Endothelial cell of umbilical vein (primary cell): ENCODE measurements at regions not wholly inside any gene's neighbourhood (a gene's known extent, or its start where the extent isn't known, plus 50 kb on each side); places are given as distances from the start of the nearest gene placed in this dataset.
A peak's percentile ranks its signal among the peaks of the same experiment; 100 is the strongest.

Source experiments
- BruUV-seq: library from RNA; stranded (reverse); fragments of 400-500 nt; replicated peaks from 2 replicates; lab custom pipeline; 2021; lab: Mats Ljungman, UMichigan
- CTCF ChIA-PET: fragments of 300-600, 350-600 bp; sonication (Branson Sonifier 250); formaldehyde crosslinking; loops from one replicate; lab custom pipeline; 2021; ENCODE audit warnings: antibody characterized with exemption, inconsistent platforms; lab: Charles Lee
- POLR2A ChIA-PET: fragments of 300-600, 350-600 bp; sonication (Branson Sonifier 250); formaldehyde crosslinking; loops from one replicate; lab custom pipeline; 2021; ENCODE audit warnings: antibody characterized with exemption, inconsistent platforms; lab: Charles Lee
- DNase-seq: peaks from one replicate; pipeline ENCODE4 v3.0.0-alpha.2; 2011; ENCODE audit warnings: low read depth, low spot score
- FAIRE-seq: peaks from 2 replicates; lab custom pipeline; 2011; peaks lifted over from hg19 to GRCh38; lab: Jason Lieb, UNC
- H2AFZ ChIP-seq: 2 replicates; pipeline ENCODE4 v1.6.0; 2012; ENCODE audit warnings: low read depth, low read length, control low read depth, inconsistent platforms
- H3K27ac ChIP-seq: 2 replicates; pipeline ENCODE4 v1.5.1; 2011; ENCODE audit warnings: low read depth, mild to moderate bottlenecking, control low read depth, low read length, moderate library complexity; ENCODE audit not compliant: insufficient read depth
- H3K27me3 ChIP-seq, 2 experiments: 2 replicates each; pipeline versions ENCODE4 v1.6.0 to v1.6.1; 2011; ENCODE audit warnings: low read length in 2 of 2, mixed read lengths in 1 of 2; ENCODE audit not compliant: control insufficient read depth in 2 of 2, insufficient read depth in 2 of 2
- H3K36me3 ChIP-seq, 2 experiments: 2 replicates in 1 of 2; 3 replicates in 1 of 2; pipeline ENCODE4 v1.5.1; 2011; ENCODE audit warnings: low read length in 2 of 2, mild to moderate bottlenecking in 1 of 2, moderate library complexity in 1 of 2; ENCODE audit not compliant: control insufficient read depth in 2 of 2, insufficient read depth in 2 of 2; ENCODE audit errors: extremely low read depth in 1 of 2
- H3K4me1 ChIP-seq: 3 replicates; pipeline ENCODE4 v1.5.1; 2011; ENCODE audit warnings: mild to moderate bottlenecking, low read length; ENCODE audit not compliant: control insufficient read depth, insufficient read depth; ENCODE audit errors: extremely low read depth
- H3K4me2 ChIP-seq: 2 replicates; pipeline ENCODE4 v1.6.1; 2011; ENCODE audit warnings: low read length, control low read depth, mixed read lengths; ENCODE audit not compliant: insufficient read depth
- H3K4me3 ChIP-seq, 3 experiments: fragments of 200-600 bp in 1 of 3; sonication (generic), shearing (Covaris generic) in 1 of 3; replicated peaks in 1 of 3; 2 replicates each; pipeline ENCODE4 v1.5.1; 2011 to 2016; ENCODE audit warnings: control low read depth in 3 of 3, low read length in 3 of 3, mild to moderate bottlenecking in 2 of 3, inconsistent platforms in 1 of 3, low read depth in 1 of 3, moderate library complexity in 1 of 3; ENCODE audit not compliant: insufficient read depth in 1 of 3
- H3K79me2 ChIP-seq: 2 replicates; pipeline ENCODE4 v1.6.0; 2012; ENCODE audit warnings: low read length, inconsistent platforms; ENCODE audit not compliant: control insufficient read depth, insufficient read depth
- H3K9ac ChIP-seq: replicated peaks from 2 replicates; pipeline ENCODE3; 2011; ENCODE audit warnings: low read length, control low read depth; ENCODE audit not compliant: insufficient read depth; ENCODE audit errors: extremely low read depth
- H3K9me1 ChIP-seq: replicated peaks from 3 replicates; pipeline ENCODE4 v1.6.0; 2011; ENCODE audit warnings: mild to moderate bottlenecking, low read length; ENCODE audit not compliant: control insufficient read depth, insufficient read depth; ENCODE audit errors: extremely low read depth
- H3K9me3 ChIP-seq: replicated peaks from 2 replicates; pipeline ENCODE4 v1.5.1; 2012; ENCODE audit warnings: low read length, inconsistent platforms; ENCODE audit not compliant: control insufficient read depth, insufficient read depth
- H4K20me1 ChIP-seq: replicated peaks from 2 replicates; pipeline ENCODE3; 2011; ENCODE audit warnings: mild to moderate bottlenecking, low read length; ENCODE audit not compliant: control insufficient read depth, insufficient read depth; ENCODE audit errors: extremely low read depth
- FOS ChIP-seq: IDR thresholded peaks from 2 replicates; pipeline ENCODE4 v1.6.1; 2011; ENCODE audit warnings: mild to moderate bottlenecking, low read length, moderate library complexity, borderline replicate concordance; ENCODE audit not compliant: insufficient read depth
- GATA2 ChIP-seq: IDR thresholded peaks from 2 replicates; pipeline ENCODE4 v1.7.0; 2011; ENCODE audit warnings: low read depth, mild to moderate bottlenecking, moderate library complexity, mixed read lengths, low read length; ENCODE audit not compliant: insufficient read length, insufficient read depth
- JUN ChIP-seq: IDR thresholded peaks from 2 replicates; pipeline ENCODE4 v1.6.1; 2011; ENCODE audit warnings: borderline replicate concordance, low read depth; ENCODE audit not compliant: insufficient read length, insufficient read depth
- MYC ChIP-seq: IDR thresholded peaks from one replicate; pipeline ENCODE4 v1.6.1; 2011; ENCODE audit warnings: mild to moderate bottlenecking, low read depth, low read length
- POLR2AphosphoS5 ChIP-seq: IDR thresholded peaks from 2 replicates; pipeline ENCODE4 v1.6.1; 2012; ENCODE audit warnings: low read depth, mild to moderate bottlenecking, control low read depth, low read length, moderate library complexity; ENCODE audit not compliant: insufficient read depth
- dilution Hi-C: fragments of 300-500 bp; cut with MboI; formaldehyde crosslinking; loops from one replicate; pipeline ENCODE4 v1.15.0; 2019; ENCODE audit warnings: low sequenced_read_pairs; ENCODE audit not compliant: extremely low pct_ligation_motif_present
- intact Hi-C: fragments of 100-400 bp; cut with micrococcal nuclease; formaldehyde crosslinking; loops from one replicate; pipeline ENCODE4 v1.10.0; 2022
- TF ChIP-seq, protein P1 (sequence below), 2 donors: IDR thresholded peaks; 1 replicate in 1 of 2; 2 replicates in 1 of 2; pipeline ENCODE4 v1.5.1; 2011; ENCODE audit warnings: low read length in 2 of 2, mild to moderate bottlenecking in 2 of 2, moderate library complexity in 2 of 2, control low read depth in 1 of 2, inconsistent platforms in 1 of 2, low read depth in 1 of 2; ENCODE audit not compliant: insufficient read depth in 1 of 2; ENCODE audit errors: extremely low read depth in 1 of 2
- TF ChIP-seq, protein P2 (sequence below): IDR thresholded peaks from 2 replicates; pipeline ENCODE4 v1.6.1; 2011; ENCODE audit not compliant: insufficient read depth, insufficient read length

DNA sequence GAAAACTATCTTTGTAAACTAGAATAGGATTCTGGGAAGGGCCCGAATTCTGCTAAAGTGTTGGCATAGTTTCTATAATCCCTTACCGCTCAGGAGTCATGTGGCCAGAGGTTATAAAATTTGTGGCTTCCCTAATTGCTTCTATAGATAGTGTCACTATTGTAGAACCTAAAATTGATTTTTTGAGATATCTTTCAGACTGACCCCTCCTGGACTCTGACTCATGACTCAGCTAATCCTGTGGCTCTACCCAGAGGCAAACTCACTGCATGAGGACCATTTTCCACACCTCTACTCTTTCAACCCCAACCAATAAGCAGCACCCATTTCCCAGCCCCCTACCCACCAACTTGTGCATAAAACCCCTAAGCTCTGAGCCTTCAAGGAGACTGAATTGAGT lies 61.8 kb upstream of the PRSS23 start:
- H3K36me3 ChIP-seq = no peaks in the 10 kb centered on the region
- H3K9me3 ChIP-seq = no peaks in the 10 kb centered on the region
- H3K27me3 ChIP-seq = no peaks in the 10 kb centered on the region
- H3K79me2 ChIP-seq = no peaks in the 10 kb centered on the region
- TF ChIP-seq, protein P1, sequence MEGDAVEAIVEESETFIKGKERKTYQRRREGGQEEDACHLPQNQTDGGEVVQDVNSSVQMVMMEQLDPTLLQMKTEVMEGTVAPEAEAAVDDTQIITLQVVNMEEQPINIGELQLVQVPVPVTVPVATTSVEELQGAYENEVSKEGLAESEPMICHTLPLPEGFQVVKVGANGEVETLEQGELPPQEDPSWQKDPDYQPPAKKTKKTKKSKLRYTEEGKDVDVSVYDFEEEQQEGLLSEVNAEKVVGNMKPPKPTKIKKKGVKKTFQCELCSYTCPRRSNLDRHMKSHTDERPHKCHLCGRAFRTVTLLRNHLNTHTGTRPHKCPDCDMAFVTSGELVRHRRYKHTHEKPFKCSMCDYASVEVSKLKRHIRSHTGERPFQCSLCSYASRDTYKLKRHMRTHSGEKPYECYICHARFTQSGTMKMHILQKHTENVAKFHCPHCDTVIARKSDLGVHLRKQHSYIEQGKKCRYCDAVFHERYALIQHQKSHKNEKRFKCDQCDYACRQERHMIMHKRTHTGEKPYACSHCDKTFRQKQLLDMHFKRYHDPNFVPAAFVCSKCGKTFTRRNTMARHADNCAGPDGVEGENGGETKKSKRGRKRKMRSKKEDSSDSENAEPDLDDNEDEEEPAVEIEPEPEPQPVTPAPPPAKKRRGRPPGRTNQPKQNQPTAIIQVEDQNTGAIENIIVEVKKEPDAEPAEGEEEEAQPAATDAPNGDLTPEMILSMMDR (IDR thresholded peaks at IDR 0.05; ENCODE audit: extremely low read depth in 1 of 2, insufficient read depth in 1 of 2, low read depth in 1 of 2, low read length in 2 of 2) = no peak
- peak; percentile 30 for TF ChIP-seq FOS
- ChIA-PET POLR2A (no interaction called here), CTCF (interaction anchor here (1.0 to 1.3 kb wide), 2 partner anchors 278 to 282 kb away, joined by 3 read pairs; no protein-coding TSS in a partner anchor)
- no peak overlapping the region for H3K9ac ChIP-seq
- intact Hi-C loops = loop anchor here (2.0 to 5.0 kb wide), 2 partner anchors 180 to 199 kb away; no protein-coding TSS in a partner anchor
- no peak overlapping the region for H3K4me3 ChIP-seq
- H3K27ac ChIP-seq = peak overlapping the region; percentile 93
- no peak for FAIRE-seq
- H3K4me1 ChIP-seq = peaks cover 83% of the 10 kb centered on the region
- BruUV-seq = no TSS peak
- H2AFZ ChIP-seq = no peak overlapping the region
- no peak overlapping the region for H3K4me2 ChIP-seq
- no peaks in the 10 kb centered on the region for H4K20me1 ChIP-seq
- peak; percentile 10 for DNase-seq
- H3K9me1 ChIP-seq = no peaks in the 10 kb centered on the region
- dilution Hi-C loops = no loop called here

DNA sequence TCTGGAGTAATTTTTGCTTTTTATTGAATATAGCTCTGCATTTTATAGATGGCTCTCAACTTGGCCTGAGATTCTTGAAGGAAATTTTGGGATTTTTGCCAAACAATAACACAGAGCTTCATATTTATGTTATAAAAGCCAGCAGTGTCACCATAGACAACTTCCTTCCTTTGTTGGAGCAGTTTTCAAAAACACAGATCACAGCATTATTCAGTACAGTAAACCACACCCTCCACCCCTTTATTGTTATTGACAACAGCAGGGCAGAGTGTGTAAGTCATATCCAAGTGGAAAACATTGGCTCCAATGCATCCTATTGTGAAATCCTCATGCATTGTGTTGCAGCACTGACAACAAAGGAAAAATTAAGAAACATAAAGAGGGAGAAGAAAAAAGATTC lies 62.6 kb upstream of the PRSS23 start:
- Histone ChIP-seq H3K4me3 (no peak overlapping the region), H2AFZ (no peak overlapping the region), H3K9ac (peak overlapping the region; percentile 69), H4K20me1 (no peaks in the 10 kb centered on the region), H3K79me2 (no peaks in the 10 kb centered on the region), H3K4me2 (peak overlapping the region; percentile 51), H3K36me3 (no peaks in the 10 kb centered on the region), H3K9me1 (no peaks in the 10 kb centered on the region), H3K4me1 (peaks cover 75% of the 10 kb centered on the region), H3K27me3 (no peaks in the 10 kb centered on the region), H3K27ac (peak overlapping the region; percentile 93), H3K9me3 (no peaks in the 10 kb centered on the region)
- DNase-seq (peak; percentile 95), FAIRE-seq (peak; percentile 87)
- intact Hi-C loops (loop anchor here (1.0 to 5.0 kb wide), 7 partner anchors 17 to 277 kb away; partner anchors contain the start of gene ME3), dilution Hi-C loops (no loop called here)
- BruUV-seq = no TSS peak
- TF ChIP-seq FOS (peak; percentile 74), JUN (peak; percentile 64), MYC (no peak), GATA2 (peak; percentile 52), POLR2AphosphoS5 (peak; percentile 70)
- TF ChIP-seq, protein P1 (IDR thresholded peaks at IDR 0.05; ENCODE audit: extremely low read depth in 1 of 2, insufficient read depth in 1 of 2, low read depth in 1 of 2, low read length in 2 of 2) = no peak
- TF ChIP-seq, protein P2, sequence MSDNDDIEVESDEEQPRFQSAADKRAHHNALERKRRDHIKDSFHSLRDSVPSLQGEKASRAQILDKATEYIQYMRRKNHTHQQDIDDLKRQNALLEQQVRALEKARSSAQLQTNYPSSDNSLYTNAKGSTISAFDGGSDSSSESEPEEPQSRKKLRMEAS = no peak
- CTCF ChIA-PET = interaction anchor here (0.6 to 1.8 kb wide), 8 partner anchors 11 to 130 kb away, joined by 3 to 9 read pairs (median 3); no protein-coding TSS in a partner anchor
- POLR2A ChIA-PET = no interaction called here
